Mucosa of descending colon (tissue), 3 donors: ENCODE measurements at regions not wholly inside any gene's neighbourhood (a gene's known extent, or its start where the extent isn't known, plus 50 kb on each side); places are given as distances from the start of the nearest gene placed in this dataset.

Experiments used
- ATAC-seq: fragments of 200-7000 bp; cut with Tn5 transposase; one replicate; pipeline ENCODE4 v1.9.1; 2020; ENCODE audit warnings: mild to moderate bottlenecking, moderate library complexity
- DNase-seq, 3 donors: peaks; one replicate each; pipeline ENCODE4 v3.0.0-alpha.2; 2020
- H3K36me3 ChIP-seq: fragments of 200-600 bp; one replicate; pipeline ENCODE4 v1.8.0; 2021; ENCODE audit warnings: low read depth, mild to moderate bottlenecking
- H3K4me1 ChIP-seq: fragments of 200-600 bp; one replicate; pipeline ENCODE4 v1.8.0; 2021; ENCODE audit warnings: low read depth, mild to moderate bottlenecking
- H3K4me3 ChIP-seq: fragments of 200-600 bp; one replicate; pipeline ENCODE4 v1.8.0; 2021; ENCODE audit warnings: mild to moderate bottlenecking
- H3K9me3 ChIP-seq: fragments of 200-600 bp; one replicate; pipeline ENCODE4 v1.8.0; 2021; ENCODE audit warnings: mild to moderate bottlenecking
- intact Hi-C, 2 donors: fragments of 100-400 bp; cut with DNase I in 1 of 2; cut with micrococcal nuclease in 1 of 2; formaldehyde crosslinking; loops; one replicate each; pipeline versions ENCODE4 v1.11.0 to v1.11.1; 2022; cut with DNase I, micrococcal nuclease
- TF ChIP-seq, protein P1 (sequence below): fragments of 200-600 bp; IDR thresholded peaks from one replicate; pipeline ENCODE4 v1.8.0; 2022; ENCODE audit warnings: antibody characterized with exemption, mild to moderate bottlenecking
- donor health status: DM: no; HTN: no; CAD: no; lungs with moderate emphysema.
- donor health status: DM: no; HTN: no; CAD: no.
- donor health status: DM: no; HTN: yes; CAD: no.

DNA sequence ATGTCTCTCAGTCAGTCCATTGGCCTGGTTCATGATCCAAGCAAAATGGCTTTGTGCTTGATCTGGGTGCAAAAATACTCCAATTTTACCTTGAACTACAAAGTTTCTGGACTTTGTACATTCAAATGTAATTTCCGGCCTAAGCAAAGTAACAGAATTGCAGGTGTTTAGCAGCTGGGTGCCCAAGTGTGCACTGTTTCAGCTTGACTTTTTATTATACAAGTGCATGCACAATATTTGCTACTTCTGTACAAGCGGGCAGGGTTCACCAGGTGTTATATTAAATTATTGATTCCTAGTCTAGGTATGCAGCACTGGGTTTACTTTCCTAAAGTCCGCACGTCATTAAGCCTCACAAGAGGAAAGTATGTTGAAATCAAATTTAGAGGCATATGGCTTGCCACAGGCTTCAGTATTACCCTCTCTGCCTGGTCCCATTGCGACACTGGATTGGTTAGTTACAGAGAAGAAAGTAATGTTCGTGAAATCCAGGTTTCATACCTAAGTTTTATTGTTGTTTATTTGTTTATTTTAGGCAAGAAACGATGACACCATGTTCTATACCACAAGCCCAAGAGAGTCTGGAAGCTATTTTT, 376.9 kb upstream of the CTSO start:
- Histone ChIP-seq H3K9me3 (no peaks in the 10 kb centered on the region), H3K4me1 (no peaks in the 10 kb centered on the region), H3K4me3 (no peak overlapping the region), H3K36me3 (no peaks in the 10 kb centered on the region)
- TF ChIP-seq, protein P1, sequence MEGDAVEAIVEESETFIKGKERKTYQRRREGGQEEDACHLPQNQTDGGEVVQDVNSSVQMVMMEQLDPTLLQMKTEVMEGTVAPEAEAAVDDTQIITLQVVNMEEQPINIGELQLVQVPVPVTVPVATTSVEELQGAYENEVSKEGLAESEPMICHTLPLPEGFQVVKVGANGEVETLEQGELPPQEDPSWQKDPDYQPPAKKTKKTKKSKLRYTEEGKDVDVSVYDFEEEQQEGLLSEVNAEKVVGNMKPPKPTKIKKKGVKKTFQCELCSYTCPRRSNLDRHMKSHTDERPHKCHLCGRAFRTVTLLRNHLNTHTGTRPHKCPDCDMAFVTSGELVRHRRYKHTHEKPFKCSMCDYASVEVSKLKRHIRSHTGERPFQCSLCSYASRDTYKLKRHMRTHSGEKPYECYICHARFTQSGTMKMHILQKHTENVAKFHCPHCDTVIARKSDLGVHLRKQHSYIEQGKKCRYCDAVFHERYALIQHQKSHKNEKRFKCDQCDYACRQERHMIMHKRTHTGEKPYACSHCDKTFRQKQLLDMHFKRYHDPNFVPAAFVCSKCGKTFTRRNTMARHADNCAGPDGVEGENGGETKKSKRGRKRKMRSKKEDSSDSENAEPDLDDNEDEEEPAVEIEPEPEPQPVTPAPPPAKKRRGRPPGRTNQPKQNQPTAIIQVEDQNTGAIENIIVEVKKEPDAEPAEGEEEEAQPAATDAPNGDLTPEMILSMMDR: no peak
- peak; percentile 94 for ATAC-seq
- intact Hi-C loops: no loop called here
- DNase-seq: peak in 1 of 3 donors; percentile 31

DNA sequence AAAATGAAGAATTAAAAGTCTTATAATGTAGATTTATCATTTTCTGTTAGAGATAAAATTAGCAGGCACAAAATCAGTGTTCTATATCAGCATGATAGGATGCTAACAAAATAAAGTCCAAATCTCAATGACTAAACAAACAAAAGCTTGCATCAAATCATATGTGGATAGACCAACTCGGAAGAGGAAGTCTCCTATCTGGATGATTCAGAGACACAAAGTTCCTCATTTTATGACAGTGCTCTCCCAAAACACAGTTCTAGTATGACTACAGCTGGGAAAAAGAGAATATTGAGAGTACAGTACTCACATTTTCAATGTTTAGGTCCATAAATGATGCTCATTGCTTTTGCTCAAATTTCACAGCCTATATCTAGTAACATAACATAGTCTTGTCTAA, 376.1 kb upstream of the CTSO start:
- DNase-seq: no peak
- Histone ChIP-seq H3K4me3 (no peak overlapping the region), H3K36me3 (no peaks in the 10 kb centered on the region), H3K9me3 (no peaks in the 10 kb centered on the region), H3K4me1 (no peaks in the 10 kb centered on the region)
- ATAC-seq: peak; percentile 78
- intact Hi-C loops: no loop called here
- TF ChIP-seq, protein P1: no peak

DNA sequence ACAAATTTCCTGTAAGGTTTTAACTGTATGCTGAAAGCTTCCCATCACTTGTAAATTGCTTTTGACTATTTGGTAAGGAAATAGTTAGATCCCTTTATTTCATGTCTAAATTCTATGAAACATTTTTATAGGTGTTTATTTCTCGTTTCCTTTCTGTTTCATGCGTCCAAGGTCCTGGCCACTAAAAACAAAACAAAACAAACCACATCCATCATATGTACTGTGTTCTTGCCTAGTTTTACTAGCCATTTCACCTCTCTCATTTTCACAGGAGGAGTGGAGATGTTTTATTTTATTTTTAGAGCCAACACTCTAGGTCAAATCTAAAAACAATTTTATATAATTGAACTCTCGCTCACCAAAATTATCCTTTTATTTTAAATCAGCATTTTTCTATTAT, 375.2 kb upstream of the CTSO start:
- no peak for ATAC-seq
- TF ChIP-seq, protein P1: no peak
- Histone ChIP-seq H3K9me3 (no peaks in the 10 kb centered on the region), H3K4me3 (no peak overlapping the region), H3K36me3 (no peaks in the 10 kb centered on the region), H3K4me1 (no peaks in the 10 kb centered on the region)
- no peak for DNase-seq
- intact Hi-C loops: no loop called here

DNA sequence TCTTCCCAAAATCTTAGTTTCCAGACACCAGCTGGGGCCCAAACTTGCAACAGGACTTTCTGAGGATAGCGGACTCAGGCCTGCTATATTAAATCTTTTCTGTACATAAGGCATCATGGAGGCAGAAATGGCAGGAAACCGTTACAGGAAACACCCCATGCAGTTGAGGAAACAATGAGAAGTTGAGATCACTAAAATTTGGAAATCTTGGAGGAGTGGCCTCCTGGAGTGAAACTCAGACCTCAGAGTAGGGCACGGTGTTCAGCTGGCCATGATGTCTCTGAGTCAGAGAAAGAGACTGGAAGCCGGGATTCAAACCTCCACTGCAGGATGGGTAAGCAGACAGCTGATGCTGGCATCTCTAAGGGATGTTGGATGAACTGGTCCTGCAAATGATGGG, 372.6 kb upstream of the CTSO start:
- intact Hi-C loops: no loop called here
- no peaks in the 10 kb centered on the region for H3K36me3 ChIP-seq
- TF ChIP-seq, protein P1: no peak
- no peaks in the 10 kb centered on the region for H3K4me1 ChIP-seq
- ATAC-seq: no peak
- no peak for DNase-seq
- no peaks in the 10 kb centered on the region for H3K9me3 ChIP-seq
- H3K4me3 ChIP-seq: no peak overlapping the region

DNA sequence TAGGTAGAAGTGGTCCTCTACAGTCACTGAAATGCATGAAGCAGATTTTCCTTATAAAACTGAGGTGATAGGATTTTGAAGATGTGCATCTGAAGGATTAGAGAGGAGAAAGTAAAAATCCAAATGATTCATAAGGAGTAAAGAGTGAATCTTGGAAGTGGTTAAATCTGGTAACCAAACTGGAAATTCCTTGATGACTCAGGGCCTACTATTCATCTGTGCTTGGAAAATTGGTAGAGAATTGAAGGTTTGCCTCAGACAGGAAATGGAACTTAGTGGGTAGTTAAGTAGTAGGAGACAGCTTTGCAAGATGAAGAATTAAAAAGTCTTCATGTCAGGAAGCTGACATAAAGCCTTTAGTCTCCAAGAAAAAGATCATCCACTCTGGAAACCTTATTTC, 368.9 kb upstream of the CTSO start:
- Histone ChIP-seq H3K9me3 (peaks cover 1% of the 10 kb centered on the region), H3K4me1 (no peaks in the 10 kb centered on the region), H3K4me3 (no peak overlapping the region), H3K36me3 (no peaks in the 10 kb centered on the region)
- TF ChIP-seq, protein P1: no peak
- DNase-seq (no peak), ATAC-seq (no peak)
- intact Hi-C loops: no loop called here

DNA sequence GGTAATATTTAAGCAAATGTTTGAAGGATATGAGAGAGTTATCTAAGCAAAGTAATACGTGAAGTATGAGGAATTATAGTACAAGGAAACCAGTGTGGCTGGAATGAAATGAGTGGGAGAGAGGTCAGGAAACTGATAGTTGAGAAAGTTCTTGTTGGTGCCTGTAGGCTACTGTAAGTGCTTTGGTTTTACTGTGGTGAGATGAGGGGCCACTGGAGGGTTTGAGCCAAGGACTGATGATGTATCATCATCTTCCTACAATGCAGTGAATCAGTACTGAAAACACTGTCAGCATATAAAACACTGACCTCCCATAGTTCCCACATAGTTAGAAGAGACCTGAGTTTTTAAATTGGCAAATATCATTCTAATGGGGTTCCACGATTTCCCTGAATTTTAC, 367.5 kb upstream of the CTSO start:
- ATAC-seq (no peak), DNase-seq (no peak)
- peaks cover 5% of the 10 kb centered on the region for H3K9me3 ChIP-seq
- H3K4me3 ChIP-seq: no peak overlapping the region
- TF ChIP-seq, protein P1: no peak
- intact Hi-C loops: no loop called here
- no peaks in the 10 kb centered on the region for H3K4me1 ChIP-seq
- no peaks in the 10 kb centered on the region for H3K36me3 ChIP-seq
